GM06990 (cell line): ENCODE measurements at regions not wholly inside any gene's neighbourhood (a gene's known extent, or its start where the extent isn't known, plus 50 kb on each side); places are given as distances from the start of the nearest gene placed in this dataset.

ENCODE experiments used
- DNase-seq: peaks from one replicate; pipeline ENCODE4 v3.0.0-alpha.2; 2011; ENCODE audit not compliant: insufficient read length; ENCODE audit errors: extremely low read depth
- H3K27me3 ChIP-seq: replicated peaks from 2 replicates; pipeline ENCODE4 v1.6.0; 2011; ENCODE audit warnings: low read length; ENCODE audit not compliant: control insufficient read depth, insufficient read depth
- H3K36me3 ChIP-seq: 2 replicates; pipeline ENCODE4 v1.5.1; 2011; ENCODE audit warnings: low read length; ENCODE audit not compliant: control insufficient read depth, insufficient read depth
- H3K4me3 ChIP-seq: replicated peaks from 2 replicates; pipeline ENCODE4 v1.5.1; 2011; ENCODE audit warnings: low read depth, mild to moderate bottlenecking, control low read depth, low read length
- TF ChIP-seq, protein P1 (sequence below): IDR thresholded peaks from 2 replicates; pipeline ENCODE4 v1.5.1; 2011; ENCODE audit warnings: low read length, control low read depth, mild to moderate bottlenecking, inconsistent platforms; ENCODE audit not compliant: insufficient read depth, poor library complexity, severe bottlenecking

- TF ChIP-seq, protein P1, sequence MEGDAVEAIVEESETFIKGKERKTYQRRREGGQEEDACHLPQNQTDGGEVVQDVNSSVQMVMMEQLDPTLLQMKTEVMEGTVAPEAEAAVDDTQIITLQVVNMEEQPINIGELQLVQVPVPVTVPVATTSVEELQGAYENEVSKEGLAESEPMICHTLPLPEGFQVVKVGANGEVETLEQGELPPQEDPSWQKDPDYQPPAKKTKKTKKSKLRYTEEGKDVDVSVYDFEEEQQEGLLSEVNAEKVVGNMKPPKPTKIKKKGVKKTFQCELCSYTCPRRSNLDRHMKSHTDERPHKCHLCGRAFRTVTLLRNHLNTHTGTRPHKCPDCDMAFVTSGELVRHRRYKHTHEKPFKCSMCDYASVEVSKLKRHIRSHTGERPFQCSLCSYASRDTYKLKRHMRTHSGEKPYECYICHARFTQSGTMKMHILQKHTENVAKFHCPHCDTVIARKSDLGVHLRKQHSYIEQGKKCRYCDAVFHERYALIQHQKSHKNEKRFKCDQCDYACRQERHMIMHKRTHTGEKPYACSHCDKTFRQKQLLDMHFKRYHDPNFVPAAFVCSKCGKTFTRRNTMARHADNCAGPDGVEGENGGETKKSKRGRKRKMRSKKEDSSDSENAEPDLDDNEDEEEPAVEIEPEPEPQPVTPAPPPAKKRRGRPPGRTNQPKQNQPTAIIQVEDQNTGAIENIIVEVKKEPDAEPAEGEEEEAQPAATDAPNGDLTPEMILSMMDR: no peak
- H3K27me3 ChIP-seq: no peaks in the 10 kb centered on the region
- DNase-seq: no peak
- H3K4me3 ChIP-seq: no peak overlapping the region
- H3K36me3 ChIP-seq: no peaks in the 10 kb centered on the region
These were observed 320.6 kb downstream of the FOXO1 start for GRCh38 chr13:40345654-40346372.

DNA sequence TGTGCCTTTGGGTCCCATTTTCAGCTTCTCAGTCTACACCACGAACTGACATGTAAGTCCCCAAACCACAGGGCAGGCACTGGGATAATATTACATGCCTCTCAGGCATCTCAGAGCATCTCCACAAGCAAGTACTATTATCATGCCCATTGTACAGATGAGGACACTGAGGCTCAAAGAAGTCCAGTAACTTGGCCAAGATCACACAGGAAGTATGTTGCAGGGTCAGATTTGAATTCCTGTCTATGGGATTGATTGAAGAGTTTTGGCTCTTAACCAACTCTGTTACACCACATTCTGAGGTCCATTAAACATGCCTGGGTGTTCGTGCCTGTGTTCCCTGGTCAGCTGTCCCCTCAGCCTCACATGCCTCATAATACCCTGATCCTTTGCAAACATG, 319.8 kb downstream of the FOXO1 start:
- Histone ChIP-seq H3K36me3 (no peaks in the 10 kb centered on the region), H3K27me3 (no peaks in the 10 kb centered on the region; the same call in 1 of the 2 replicates), H3K4me3 (no peak overlapping the region)
- TF ChIP-seq, protein P1: no peak
- no peak for DNase-seq

DNA sequence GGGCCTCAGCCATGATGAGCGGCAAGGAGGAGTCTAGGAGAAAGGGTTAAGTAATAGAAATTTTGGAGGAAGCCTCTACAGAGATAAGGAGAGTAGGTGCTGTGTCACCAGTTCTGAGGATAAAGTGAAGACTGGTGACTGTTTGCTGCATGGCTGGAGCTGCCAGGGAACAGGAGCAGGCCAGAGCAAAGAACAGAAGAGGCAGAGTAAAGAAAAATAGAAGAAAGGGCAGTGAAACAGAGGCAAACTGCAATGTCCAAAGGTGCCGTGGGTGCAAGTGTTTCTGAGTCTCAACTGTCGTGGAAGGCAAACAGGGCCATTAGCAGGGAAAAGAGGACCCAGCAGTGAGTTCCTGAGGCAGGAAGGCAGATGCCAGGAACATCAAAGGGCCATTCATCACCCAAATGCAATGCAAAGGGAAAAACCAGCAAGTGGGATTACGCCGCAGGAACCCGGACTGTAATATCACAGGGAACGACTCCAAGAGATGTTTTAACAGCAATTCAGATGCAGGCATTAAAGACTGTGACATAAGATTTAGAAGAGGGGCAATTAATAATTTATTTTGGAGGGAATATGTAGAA, 318.3 kb downstream of the FOXO1 start:
- TF ChIP-seq, protein P1: no peak
- H3K4me3 ChIP-seq: no peak overlapping the region
- DNase-seq: no peak
- H3K27me3 ChIP-seq: no peaks in the 10 kb centered on the region; the same call in 1 of the 2 replicates
- H3K36me3 ChIP-seq: no peaks in the 10 kb centered on the region

- TF ChIP-seq, protein P1: no peak
These were observed 316.0 kb downstream of the FOXO1 start for GRCh38 chr13:40350283-40350992.

DNA sequence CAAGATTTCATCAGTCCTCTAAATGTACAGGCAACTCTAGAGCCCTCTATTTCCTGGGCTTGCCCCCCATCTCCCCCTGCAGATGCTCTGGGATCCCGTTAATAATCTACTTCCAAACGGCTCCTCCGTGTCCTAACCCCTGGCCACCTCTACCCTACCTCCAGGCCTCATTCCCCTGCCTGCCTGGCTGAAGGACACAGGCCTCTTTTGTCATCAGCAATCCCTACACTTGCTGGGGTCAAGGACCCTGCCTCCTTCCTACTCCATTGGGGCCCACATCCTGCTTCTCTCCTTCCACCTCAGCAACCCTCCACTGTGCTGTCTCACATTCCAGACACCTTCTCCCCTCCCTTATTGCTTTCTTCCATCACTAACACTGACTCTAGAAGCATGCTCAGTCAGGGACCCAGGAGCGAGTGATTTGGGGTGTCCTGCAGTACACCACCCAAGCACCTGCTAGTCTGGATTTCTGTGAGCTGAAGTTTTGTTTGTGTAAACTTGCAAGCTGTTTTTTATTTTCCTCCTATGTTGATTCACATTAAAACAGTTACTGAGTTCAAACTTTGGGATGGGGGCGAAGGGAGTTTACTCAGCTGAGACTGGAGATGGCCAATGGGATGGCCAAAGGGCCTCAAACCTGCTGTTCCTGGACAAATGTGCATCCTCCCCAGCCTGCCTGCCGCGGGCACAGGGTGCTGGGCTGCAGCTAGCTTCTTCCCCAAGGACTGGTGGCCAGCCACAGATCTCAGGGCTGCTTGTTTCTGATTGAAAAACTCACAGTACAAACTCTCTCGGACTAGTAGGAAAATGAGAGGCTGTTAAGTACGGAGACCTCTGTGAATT, 314.7 kb downstream of the FOXO1 start:
- H3K4me3 ChIP-seq: no peak overlapping the region
- no peaks in the 10 kb centered on the region for H3K36me3 ChIP-seq
- no peak for DNase-seq
- no peaks in the 10 kb centered on the region; the same call in 1 of the 2 replicates for H3K27me3 ChIP-seq
- TF ChIP-seq, protein P1: no peak

More at GRCh38 chr13:40350283-40350992, 316.0 kb downstream of the FOXO1 start:
- no peaks in the 10 kb centered on the region; the same call in 1 of the 2 replicates for H3K27me3 ChIP-seq
- no peak for DNase-seq
- H3K4me3 ChIP-seq: no peak overlapping the region
- no peaks in the 10 kb centered on the region for H3K36me3 ChIP-seq
